Mucosa of rectum (tissue), 2 donors: ENCODE measurements at regions not wholly inside any gene's neighbourhood (a gene's known extent, or its start where the extent isn't known, plus 50 kb on each side); places are given as distances from the start of the nearest gene placed in this dataset.
"Not testable (repeated sequence)": the region's sequence is repeated elsewhere in the genome, so short reads cannot be mapped to it uniquely, and the experiment has no call there.

Source experiments
- H3K27ac ChIP-seq, 2 donors: one replicate each; pipeline ENCODE4 v1.7.0; 2013; ENCODE audit warnings: inconsistent platforms in 2 of 2, low read depth in 2 of 2, low read length in 2 of 2
- H3K27me3 ChIP-seq, 2 donors: one replicate each; pipeline ENCODE4 v1.7.0; 2013; ENCODE audit warnings: low read length in 2 of 2; ENCODE audit not compliant: control insufficient read depth in 2 of 2, insufficient read depth in 2 of 2
- H3K36me3 ChIP-seq, 2 donors: one replicate each; pipeline ENCODE4 v1.7.0; 2013; ENCODE audit warnings: low read length in 2 of 2; ENCODE audit not compliant: control insufficient read depth in 2 of 2, insufficient read depth in 2 of 2
- H3K4me1 ChIP-seq, 2 donors: one replicate each; pipeline ENCODE4 v1.7.0; 2013; ENCODE audit warnings: low read length in 2 of 2, mild to moderate bottlenecking in 1 of 2; ENCODE audit not compliant: control insufficient read depth in 2 of 2, insufficient read depth in 2 of 2
- H3K4me3 ChIP-seq, 2 donors: one replicate each; pipeline ENCODE4 v1.7.0; 2013; ENCODE audit warnings: low read length in 2 of 2
- H3K9ac ChIP-seq, 2 donors: one replicate each; pipeline ENCODE4 v1.7.0; 2013; ENCODE audit warnings: low read length in 2 of 2, low read depth in 1 of 2, mild to moderate bottlenecking in 1 of 2
- H3K9me3 ChIP-seq, 2 donors: one replicate each; pipeline ENCODE4 v1.7.0; 2013; ENCODE audit warnings: low read length in 2 of 2; ENCODE audit not compliant: control insufficient read depth in 2 of 2
- donor health status: healthy.
- donor health status: Normal muscosa, but diverticular disease.

- no peak overlapping the region for H3K4me3 ChIP-seq
- no peaks in the 10 kb centered on the region for H3K4me1 ChIP-seq
- H3K27ac ChIP-seq: no peak overlapping the region
- H3K9ac ChIP-seq: no peak overlapping the region
- no peaks in the 10 kb centered on the region for H3K36me3 ChIP-seq
- H3K9me3 ChIP-seq: no peaks in the 10 kb centered on the region
- no peaks in the 10 kb centered on the region for H3K27me3 ChIP-seq
These were observed 61.1 kb downstream of the MAD2L1 start for GRCh38 chr4:120005527-120005926.

GRCh38 chr4:120005076-120005475, 61.6 kb downstream of the MAD2L1 start:
- Histone ChIP-seq H3K4me1 (no peaks in the 10 kb centered on the region), H3K27ac (no peak overlapping the region), H3K9me3 (no peaks in the 10 kb centered on the region), H3K36me3 (no peaks in the 10 kb centered on the region), H3K27me3 (no peaks in the 10 kb centered on the region), H3K9ac (no peak overlapping the region), H3K4me3 (no peak overlapping the region)

GRCh38 chr4:120004054-120004453, 62.6 kb downstream of the MAD2L1 start:
- H3K9ac ChIP-seq: no peak overlapping the region
- no peaks in the 10 kb centered on the region for H3K36me3 ChIP-seq
- no peak overlapping the region for H3K27ac ChIP-seq
- no peak overlapping the region for H3K4me3 ChIP-seq
- no peaks in the 10 kb centered on the region for H3K4me1 ChIP-seq
- H3K9me3 ChIP-seq: no peaks in the 10 kb centered on the region
- no peaks in the 10 kb centered on the region for H3K27me3 ChIP-seq

GRCh38 chr4:120003193-120003592, 63.5 kb downstream of the MAD2L1 start:
- no peak overlapping the region for H3K27ac ChIP-seq
- no peak overlapping the region for H3K9ac ChIP-seq
- H3K4me1 ChIP-seq: no peaks in the 10 kb centered on the region
- no peaks in the 10 kb centered on the region for H3K27me3 ChIP-seq
- no peaks in the 10 kb centered on the region for H3K36me3 ChIP-seq
- no peak overlapping the region for H3K4me3 ChIP-seq
- no peaks in the 10 kb centered on the region for H3K9me3 ChIP-seq

GRCh38 chr4:120001850-120002249, 64.8 kb downstream of the MAD2L1 start:
- Histone ChIP-seq H3K27ac (no peak overlapping the region), H3K9me3 (no peaks in the 10 kb centered on the region), H3K27me3 (no peaks in the 10 kb centered on the region), H3K36me3 (no peaks in the 10 kb centered on the region), H3K4me3 (no peak overlapping the region), H3K9ac (no peak overlapping the region), H3K4me1 (no peaks in the 10 kb centered on the region)

- H3K9me3 ChIP-seq: no peaks in the 10 kb centered on the region
- H3K27me3 ChIP-seq: no peaks in the 10 kb centered on the region
- H3K27ac ChIP-seq: no peak overlapping the region
- no peaks in the 10 kb centered on the region for H3K4me1 ChIP-seq
- no peak overlapping the region for H3K4me3 ChIP-seq
- H3K36me3 ChIP-seq: no peaks in the 10 kb centered on the region
- no peak overlapping the region for H3K9ac ChIP-seq
These were observed 65.9 kb downstream of the MAD2L1 start for GRCh38 chr4:120000591-120001296.

GRCh38 chr4:119996024-119996423, 70.6 kb downstream of the MAD2L1 start:
- not testable (repeated sequence) for H3K9me3 ChIP-seq, H3K4me3 ChIP-seq, H3K9ac ChIP-seq, H3K4me1 ChIP-seq, H3K27me3 ChIP-seq, H3K36me3 ChIP-seq, H3K27ac ChIP-seq

GRCh38 chr4:119984996-119985395, 81.7 kb downstream of the MAD2L1 start:
- no peaks in the 10 kb centered on the region for H3K36me3 ChIP-seq
- H3K9me3 ChIP-seq: no peaks in the 10 kb centered on the region
- no peaks in the 10 kb centered on the region for H3K27me3 ChIP-seq
- H3K9ac ChIP-seq: no peak overlapping the region
- H3K4me3 ChIP-seq: no peak overlapping the region
- no peaks in the 10 kb centered on the region for H3K4me1 ChIP-seq
- H3K27ac ChIP-seq: no peak overlapping the region

- Histone ChIP-seq H3K9ac (no peak overlapping the region), H3K9me3 (no peaks in the 10 kb centered on the region), H3K4me3 (no peak overlapping the region), H3K36me3 (no peaks in the 10 kb centered on the region), H3K27me3 (no peaks in the 10 kb centered on the region), H3K4me1 (no peaks in the 10 kb centered on the region), H3K27ac (no peak overlapping the region)
These were observed 83.9 kb downstream of the MAD2L1 start for GRCh38 chr4:119982756-119983155.

- no peak overlapping the region for H3K9ac ChIP-seq
- no peak overlapping the region for H3K27ac ChIP-seq
- H3K9me3 ChIP-seq: no peaks in the 10 kb centered on the region
- H3K4me1 ChIP-seq: no peaks in the 10 kb centered on the region
- no peak overlapping the region for H3K4me3 ChIP-seq
- no peaks in the 10 kb centered on the region for H3K27me3 ChIP-seq
- no peaks in the 10 kb centered on the region for H3K36me3 ChIP-seq
These were observed 86.2 kb downstream of the MAD2L1 start for GRCh38 chr4:119980456-119980855.
